Activated T-helper 1 cell treated with anti-CD3 and anti-CD28 coated beads, Interleukin-2, amount 50 U/mL, for 16 hours (primary cell): ENCODE measurements at regions not wholly inside any gene's neighbourhood (a gene's known extent, or its start where the extent isn't known, plus 50 kb on each side); places are given as distances from the start of the nearest gene placed in this dataset.

Experiments
- DNase-seq, 2 donors: peaks; one replicate each; pipeline ENCODE4 v3.0.0-alpha.2; 2020; ENCODE audit warnings: low read depth in 1 of 2, low spot score in 1 of 2

DNA sequence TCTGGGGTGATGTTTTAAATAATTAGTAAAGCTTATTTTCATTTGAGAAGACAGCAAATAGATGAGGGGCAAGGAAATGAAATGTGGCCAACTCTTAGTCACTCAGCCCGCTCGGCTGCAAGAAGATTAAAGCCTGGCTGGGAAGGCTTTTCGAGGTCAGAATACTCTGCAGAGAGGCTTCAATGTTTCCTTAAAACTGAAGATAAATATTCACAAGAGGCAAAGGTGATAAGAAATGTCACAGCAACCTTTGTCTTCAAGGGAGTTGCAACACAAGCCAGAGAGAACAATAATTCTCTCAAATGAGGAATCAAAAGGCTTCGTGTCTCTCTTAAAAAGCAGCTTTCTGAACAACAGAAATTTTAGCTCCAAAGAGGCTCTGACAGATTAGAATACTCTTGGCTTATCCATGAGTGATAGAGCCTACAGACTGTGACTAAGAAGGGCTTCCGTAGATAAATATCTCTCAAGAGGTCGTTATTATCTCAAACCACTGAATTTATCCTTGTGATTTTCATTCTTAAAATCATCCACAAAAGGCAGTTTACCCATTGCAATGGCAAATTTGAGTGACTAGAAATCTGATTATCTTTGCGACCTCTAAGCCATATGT lies 92.5 kb downstream of the KLF6 start:
- no peak for DNase-seq

DNA sequence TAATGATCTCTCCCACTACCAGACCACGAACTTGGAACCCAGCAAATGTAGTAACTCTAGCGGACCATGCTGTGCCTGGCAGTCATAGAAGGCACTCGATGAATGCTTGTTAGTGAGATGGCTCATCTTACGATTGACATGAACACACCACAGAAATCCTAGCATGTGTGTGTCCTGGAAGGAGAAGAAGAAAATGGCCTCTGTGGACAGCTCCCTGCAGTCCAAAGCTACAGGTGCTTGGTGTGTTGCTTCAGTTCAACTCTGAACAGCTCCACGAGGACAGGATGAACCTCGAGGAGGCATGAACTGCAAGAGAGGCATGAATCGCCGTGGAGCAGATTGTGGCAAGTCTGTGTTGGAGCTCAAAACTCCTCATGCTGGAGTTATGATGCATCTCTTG lies 93.5 kb downstream of the KLF6 start:
- no peak for DNase-seq

DNA sequence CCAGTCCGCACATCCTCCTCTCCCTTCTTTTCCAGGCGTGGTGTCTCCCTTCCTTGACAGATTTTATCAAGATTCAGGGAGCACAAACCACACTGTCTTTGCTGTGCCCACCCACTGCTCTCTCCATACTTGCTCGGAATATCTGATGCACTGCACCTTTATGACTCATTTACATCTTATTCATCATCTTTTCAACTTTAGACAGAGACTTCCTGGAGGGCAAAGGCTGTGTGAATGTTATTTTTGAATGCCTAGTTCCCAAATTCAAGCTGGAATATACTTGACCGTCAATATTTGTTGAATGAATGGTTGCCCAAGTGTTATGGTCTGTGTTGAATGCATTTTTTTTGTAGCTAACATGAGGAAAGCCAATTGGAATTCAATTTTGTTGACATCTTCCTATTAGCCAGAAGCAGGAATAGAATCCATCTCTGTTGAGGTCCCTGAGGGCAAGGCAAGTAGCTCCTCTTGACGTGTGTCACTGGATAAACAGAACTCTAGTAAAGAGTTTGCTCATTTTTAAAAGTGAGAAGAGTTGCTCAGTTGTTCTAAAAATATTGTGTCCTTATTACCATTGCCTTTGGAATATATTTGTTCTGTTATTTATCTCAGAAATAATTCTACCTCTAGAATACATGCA lies 95.0 kb downstream of the KLF6 start:
- no peak for DNase-seq

DNA sequence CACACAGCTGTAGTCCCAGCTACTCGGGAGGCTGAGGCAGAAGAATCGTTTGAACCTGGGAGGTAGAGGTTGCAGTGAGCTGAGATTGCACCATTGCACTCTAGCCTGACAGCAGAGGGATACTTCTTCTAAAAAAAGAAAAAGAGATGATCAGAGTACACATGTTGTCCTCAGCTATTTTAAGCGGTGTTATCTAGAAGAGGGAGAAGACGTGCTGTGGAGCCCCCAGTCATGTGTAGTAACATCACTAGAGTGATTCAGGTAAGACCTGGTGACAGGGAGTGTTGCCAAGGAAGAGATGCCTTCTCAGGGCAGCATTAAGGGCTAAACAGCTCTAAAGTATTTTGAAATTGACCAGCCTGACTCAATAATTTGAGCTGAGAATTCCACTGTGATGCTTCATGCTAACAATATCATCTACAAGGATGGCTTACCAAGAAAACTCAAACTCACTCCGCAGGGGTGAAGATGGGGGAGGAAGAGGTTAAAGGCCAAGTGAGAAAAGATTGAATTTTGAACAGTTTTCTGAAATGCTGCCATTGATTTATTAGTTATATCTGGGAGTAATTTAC lies 97.4 kb downstream of the KLF6 start:
- no peak for DNase-seq

DNA sequence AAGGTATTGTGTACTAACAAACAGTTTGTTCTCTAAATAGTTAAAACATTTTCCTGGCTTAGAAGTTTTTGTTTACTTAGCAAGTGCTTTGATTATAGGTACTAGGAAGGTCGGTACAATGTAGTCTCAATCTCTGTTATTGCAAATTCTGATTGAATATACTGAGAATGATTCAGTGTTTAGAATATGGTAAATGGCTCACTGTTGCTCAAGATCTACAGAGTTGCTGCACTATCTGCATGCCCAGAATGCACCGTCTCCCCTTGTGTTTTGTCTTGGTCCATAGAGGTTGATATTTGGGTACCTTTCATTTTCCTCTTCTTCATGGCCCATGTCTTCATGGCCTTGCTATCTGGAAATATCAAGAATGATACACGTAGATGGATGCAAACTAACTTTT lies 99.6 kb downstream of the KLF6 start:
- DNase-seq, result no peak

DNA sequence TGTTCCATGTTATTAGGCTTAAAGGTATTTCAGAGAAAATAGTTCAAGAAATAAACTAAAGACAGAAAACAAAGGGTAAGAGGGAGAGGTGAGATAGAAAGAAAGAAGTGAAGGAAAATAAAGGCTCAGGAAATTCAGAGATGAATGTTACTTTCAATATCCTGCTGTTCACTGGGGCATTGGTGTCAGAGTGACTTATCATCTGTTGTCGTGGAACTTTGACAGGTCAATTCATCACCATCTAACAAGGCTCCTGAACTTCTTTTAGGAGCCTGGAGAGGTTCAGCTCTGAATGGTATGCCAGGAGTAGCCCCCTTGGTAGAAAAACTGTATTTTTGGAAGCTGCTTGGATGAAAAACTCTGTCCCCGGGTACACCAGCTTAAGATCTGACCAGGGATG lies 100.1 kb downstream of the KLF6 start:
- DNase-seq, result no peak

DNA sequence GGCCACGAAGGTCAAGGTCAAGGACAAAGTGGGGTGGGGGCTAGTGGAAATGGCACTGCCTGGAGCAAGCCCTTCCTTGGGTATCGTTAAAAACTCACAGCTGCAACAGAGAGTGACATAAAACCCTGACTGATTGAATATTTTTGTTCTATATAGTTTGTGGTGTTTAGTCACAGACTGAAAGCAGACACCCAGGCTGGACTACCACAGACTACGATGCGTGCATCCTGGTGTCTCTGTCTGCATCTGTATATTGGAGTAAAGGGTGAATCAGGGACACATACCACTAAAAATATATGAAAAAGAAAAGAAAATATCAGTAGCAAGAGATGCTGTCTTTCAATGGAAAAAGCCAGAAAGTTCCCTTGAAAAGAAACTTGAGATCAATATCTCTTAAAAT lies 101.4 kb downstream of the KLF6 start:
- no peak for DNase-seq

DNA sequence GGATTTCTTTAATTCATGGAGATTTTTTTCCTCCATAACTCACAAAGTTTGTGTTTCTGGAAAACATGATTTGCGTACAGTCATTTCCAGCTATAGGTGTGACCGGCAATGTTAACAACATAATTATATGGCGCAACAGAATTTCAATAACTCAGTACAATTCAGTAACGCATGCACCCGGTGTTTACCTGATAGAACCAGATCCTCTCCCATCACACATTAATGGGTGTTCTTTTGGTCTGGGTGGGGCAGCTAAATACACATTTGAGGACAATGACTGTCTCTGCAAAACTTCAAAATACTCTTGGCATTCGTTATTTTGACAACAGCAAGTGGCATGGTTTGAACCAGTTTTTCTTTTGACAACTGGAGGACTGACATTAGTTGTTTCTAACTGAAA lies 102.3 kb downstream of the KLF6 start:
- no peak for DNase-seq

DNA sequence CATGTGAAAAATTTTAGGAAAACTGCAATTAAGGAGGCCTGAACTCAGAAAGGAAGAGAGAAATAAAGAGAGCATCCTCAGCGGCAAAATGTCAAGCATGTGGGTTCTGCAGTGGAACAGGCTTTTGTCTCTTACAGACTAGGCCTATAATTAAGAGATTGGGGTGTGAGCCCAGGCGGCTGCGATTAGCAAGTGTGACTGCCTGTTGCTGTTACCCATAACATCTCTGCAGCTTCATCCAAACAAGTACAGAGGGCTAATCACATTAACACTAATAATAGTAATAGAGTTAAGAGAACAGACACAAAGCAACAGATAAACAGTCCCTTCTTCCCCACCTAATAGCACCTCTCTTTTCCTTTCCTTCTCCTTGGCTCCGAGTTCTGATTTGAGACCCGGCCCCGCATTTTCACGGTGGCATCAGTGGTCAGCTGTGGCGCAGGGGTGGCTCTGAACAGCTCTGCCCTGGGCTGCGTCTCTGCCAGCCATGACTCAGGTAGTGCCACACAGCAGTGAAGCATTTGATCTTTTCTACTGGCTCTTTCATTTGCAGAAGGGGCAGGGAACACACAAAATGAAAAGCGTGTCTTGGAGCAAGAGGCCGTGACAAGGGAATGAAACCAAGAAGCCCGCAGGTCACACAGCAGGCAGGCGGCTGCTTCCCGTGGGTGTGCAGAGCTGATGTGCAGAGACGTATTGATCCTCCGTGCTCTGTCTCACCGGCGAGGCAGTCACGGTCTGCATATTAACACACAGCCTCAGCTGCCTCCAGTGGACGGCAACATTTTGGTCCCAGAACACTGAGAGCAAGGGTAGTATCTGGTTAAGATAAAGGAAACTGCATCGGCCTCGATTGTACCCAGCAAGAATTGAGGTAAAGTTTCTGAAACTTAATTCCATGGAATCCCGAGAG lies 103.1 kb downstream of the KLF6 start:
- DNase-seq, result no peak

DNA sequence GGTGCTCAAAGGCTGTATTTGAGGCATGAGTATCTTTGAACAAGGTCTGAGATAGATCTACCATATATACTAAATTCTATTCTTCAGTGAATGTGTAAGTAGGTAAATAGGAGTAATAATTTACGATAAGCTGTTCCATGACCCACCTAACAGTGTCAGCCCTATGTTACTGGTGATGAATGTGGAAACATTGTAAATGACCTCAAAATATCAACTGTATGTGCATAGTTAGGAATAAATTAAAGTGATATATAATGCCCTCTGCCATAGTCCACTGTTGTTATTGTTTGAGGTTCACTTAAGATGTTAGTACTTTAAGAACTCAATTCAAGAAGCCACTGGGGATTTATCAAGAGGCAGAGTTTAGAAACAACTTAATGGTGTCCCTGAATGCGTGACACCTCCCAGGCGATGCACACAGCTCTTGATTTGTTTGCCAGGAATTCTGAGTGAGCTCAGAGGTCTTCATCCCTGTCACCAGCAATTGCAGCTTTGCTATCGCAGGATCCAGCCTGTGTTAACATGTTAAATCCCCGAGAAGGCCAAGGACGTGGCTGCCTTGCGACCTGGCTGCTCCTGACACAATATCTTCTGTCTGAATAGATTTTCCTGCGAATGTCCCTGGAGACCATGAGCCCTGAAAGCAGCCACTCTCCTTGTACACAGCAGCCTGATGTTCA lies 104.9 kb downstream of the KLF6 start:
- no peak for DNase-seq

DNA sequence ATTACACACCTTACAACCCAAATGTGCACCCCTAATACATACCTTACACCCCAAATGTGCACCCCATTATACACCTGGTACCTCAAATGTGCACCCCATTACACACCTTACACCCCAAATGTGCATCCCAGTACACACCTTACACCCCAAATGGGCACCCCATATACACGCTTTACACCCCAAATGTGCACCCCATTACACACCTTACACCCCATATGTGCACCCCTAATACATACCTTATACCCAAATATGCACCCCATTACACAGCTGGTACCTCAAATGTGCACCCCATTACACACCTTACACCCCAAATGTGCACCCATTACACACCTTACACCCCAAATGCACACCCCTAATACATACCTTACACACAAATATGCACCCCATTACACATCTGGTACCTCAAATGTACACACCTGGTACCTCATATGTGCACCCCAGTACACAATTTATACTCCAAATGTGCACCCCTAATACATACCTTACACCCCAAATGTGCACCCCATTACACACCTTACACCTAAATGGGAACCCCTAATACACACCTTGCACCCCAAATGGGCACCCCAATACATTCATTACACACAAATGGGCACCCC lies 106.3 kb downstream of the KLF6 start:
- DNase-seq, result no peak

DNA sequence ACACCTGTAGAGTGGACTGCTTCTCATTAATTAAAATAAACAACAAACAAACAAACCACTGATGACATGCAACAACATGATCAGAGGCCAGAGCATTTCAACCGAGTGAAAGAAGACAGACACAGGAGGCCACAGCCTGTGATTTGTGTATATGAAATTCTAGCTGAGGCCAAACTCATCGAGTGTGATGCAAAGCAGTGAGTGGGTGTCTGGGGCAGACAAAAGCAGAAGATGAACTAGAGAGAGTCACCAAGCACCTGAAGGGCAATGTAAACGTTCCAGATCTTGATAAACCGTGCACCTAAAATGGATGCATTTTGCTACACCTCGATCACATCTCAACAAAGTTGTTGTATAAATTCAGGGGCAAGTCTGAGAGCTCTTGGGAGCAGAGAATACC lies 108.4 kb downstream of the KLF6 start:
- no peak for DNase-seq

DNA sequence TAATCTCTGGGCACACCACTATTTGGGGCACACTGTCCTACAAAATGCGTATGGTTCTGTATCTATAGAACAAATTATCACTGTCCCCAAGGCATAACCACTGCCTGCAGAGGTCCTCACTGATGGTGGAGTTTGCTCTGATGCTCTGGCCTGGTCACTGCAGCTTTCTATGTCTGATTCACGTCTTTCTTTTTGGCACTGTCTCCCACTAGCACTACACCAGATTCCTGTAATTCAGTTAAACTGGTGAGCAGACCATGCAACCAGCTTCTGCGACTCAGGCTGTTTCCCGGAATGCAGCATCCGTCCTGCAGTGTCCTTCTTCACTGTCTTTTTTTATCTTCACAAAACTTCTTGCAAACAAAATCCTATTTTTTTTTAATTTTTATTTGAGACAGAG lies 112.8 kb downstream of the KLF6 start:
- DNase-seq, result no peak

DNA sequence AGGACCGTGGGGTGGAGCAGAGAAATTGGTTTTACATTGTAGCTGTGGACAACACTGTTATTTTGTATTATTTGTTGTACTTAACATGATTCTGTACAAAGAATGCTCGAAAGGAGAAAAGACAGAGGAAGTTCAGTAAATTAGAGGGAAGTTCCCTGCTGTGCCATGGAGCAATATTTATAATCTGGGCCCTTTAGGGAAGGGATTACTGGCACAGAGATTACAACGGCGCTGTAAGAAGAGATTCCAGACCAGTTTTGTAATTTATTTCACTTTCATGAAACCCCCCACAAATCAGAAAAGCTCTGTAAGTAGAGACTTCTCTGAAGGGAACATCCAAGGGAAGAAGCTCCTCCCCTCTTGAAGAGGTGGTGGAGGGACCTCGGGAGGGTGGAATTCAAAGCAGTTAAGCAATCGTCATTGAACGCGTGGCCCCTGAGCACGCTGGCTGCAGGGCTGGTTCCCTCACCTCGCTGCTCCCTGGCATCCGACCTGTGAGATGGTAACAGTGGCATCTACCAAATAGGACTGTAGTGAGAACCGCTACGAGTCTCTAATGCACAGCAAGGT lies 113.5 kb downstream of the KLF6 start:
- DNase-seq, result no peak

DNA sequence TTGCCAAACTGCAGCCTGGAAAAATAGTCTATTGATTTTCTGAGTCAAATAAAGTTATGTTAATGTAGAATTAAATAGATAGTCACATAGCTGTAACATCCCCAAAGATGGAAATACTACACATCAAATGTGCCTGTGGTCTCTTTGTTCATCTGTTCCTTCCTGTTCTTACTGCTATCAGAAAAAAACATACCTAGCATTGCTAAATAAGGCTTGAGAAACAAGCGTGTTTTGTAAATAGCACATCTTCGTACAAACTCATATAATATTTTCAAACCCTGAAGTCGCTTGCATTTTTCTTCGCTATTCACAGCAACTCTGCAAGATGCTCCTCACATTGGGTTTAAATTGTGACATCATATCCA lies 116.1 kb downstream of the KLF6 start:
- DNase-seq, result no peak

DNA sequence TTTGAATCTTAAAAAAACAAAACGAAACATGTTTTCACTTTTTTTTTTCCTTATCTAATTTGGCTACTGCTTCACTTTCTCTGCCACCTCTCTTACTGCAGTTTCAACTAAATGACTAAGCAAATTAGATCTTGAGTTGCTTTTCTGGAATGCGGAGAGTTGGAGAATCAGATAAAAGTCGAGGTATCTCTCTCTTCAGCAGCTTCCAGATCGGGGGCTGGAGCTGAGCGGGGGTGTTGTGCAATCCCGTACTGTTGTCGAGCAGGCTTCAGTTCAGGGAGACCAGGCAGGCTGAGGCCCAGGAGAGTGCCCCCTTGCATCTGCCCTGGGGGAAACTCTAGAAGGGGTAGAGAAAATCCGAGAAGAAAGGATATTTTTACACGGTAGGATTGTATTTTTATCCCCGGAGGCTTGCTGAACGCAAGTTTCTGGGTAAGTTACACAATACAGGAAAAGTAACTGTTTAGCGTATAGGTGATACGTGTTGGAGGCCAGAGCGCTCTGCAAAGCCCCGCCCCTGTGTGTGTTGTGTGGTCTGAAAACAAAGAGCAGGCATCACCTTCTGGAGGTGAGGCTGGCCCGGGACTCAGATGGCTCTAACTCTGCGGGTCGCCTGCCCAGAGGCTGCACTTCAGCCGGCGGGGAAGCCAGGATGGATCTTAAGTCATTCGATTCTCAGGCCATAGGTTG lies 116.6 kb downstream of the KLF6 start:
- peak; percentile 43 to 44 for DNase-seq

DNA sequence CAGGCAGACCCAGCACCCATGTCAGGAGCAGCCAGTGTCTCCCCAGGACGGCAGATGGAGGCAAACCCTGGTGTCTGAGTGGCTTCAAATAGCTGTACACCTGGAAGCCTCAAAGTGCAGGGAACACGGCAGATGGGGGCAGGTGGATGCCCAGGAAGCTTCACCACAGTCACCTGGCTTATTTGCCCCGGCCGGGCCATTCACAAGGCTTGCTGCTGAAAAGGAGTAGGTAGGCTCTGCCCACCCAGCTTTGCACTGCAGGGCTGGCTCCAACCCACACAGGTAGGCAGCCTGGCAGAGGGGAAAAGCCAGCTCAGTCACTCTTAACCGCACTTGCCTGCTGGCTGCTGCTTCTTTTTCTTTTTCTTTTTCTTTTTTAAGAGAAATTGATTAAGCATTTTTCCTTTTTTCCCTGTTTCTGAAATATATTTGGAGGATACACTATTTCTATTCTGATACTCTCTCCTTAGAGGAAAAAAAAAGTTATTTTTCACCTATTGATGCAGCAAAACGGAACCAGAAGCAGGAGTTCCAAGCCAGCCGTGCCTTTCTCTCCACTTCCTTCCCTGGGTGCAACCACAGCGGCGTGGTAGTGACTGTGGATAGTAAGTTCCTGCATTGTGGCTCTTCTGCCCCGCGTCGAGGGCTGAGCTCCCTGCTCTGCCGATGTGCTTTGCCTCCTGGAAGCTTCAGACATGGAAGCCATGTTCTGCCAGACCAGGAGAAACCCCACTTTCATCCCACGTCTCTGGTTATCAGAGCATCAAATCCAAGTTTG lies 118.3 kb downstream of the KLF6 start:
- peak in 1 of 2 donors; percentile 17 for DNase-seq

DNA sequence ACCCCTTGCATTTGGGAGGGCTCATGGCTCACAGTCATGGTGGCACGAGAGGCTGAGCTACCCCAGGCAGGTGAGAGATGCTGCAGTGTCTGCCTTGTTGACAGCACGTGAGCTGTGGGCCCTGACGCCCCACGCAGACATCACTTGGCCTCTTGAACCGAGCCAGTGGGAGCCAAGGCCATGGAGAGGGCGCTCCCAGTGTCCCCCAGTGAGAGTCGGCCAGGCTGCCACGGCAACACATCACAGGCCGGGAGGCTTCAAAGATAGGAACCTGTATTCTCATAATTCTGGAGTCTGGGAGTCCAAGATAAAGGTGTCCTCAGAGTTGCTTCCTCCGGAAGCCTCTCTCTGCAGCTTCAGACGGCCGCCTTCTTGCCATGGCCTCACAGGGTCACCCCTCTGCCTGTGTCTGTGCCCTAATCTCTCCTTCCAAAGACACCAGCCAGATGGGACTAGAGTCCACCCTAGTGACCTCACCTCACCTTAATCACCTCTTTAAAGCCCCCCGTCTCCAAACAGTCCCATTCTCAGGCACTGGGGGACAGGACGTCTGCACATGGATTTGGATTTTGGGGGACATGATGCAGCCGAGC lies 119.6 kb downstream of the KLF6 start:
- no peak for DNase-seq

DNA sequence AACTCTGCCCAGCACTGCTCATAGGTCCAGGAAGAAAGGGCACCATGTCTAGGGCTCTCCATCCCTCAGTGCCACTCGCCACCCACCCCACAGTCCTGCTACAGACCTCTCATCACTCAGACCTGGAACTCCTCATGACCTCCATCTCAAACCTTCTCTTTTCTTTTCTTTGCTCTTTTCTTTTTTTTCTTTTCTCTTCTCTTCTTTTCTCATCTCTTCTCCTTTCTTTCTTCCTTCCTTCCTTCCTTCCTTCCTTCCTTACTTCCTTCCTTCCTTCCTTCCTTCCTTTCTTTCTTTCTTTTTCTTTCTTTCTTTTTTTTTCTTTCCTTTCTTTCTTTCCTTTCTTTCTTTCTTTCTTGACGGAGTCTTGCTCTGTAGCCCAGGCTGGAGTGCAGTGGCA lies 122.2 kb downstream of the KLF6 start:
- DNase-seq, result no peak
